Spinal cord (tissue), 9 donors: ENCODE measurements at regions not wholly inside any gene's neighbourhood (a gene's known extent, or its start where the extent isn't known, plus 50 kb on each side); places are given as distances from the start of the nearest gene placed in this dataset.

Source experiments
- DNase-seq, 6 donors: peaks; one replicate each; pipeline versions ENCODE4 v3.0.0 to v3.0.0-alpha.2; 2013 to 2015; ENCODE audit warnings: low spot score in 6 of 6, low read depth in 4 of 6
- H3K27ac ChIP-seq: one replicate; pipeline ENCODE4 v1.5.1; 2013; ENCODE audit warnings: low read depth, low read length, control low read depth
- H3K27me3 ChIP-seq: one replicate; pipeline ENCODE4 v1.6.1; 2013; ENCODE audit warnings: low read length; ENCODE audit not compliant: control insufficient read depth, insufficient read depth
- H3K36me3 ChIP-seq: one replicate; pipeline ENCODE4 v1.6.1; 2013; ENCODE audit warnings: low read length; ENCODE audit not compliant: control insufficient read depth, insufficient read depth
- H3K4me1 ChIP-seq: one replicate; pipeline ENCODE4 v1.6.1; 2013; ENCODE audit warnings: low read length; ENCODE audit not compliant: control insufficient read depth, insufficient read depth
- H3K4me3 ChIP-seq: one replicate; pipeline ENCODE4 v1.5.1; 2013; ENCODE audit warnings: low read depth, low read length, control low read depth
- H3K9me3 ChIP-seq: one replicate; pipeline ENCODE4 v1.6.1; 2013; ENCODE audit warnings: low read length; ENCODE audit not compliant: control insufficient read depth, insufficient read depth
- WGBS: methylation state at CpG from one replicate; pipeline ENCODE4 v1.1.5; 2013; ENCODE audit warnings: missing lambda C conversion rate; ENCODE audit not compliant: insufficient coverage; 5-methylcytosine and 5-hydroxymethylcytosine counted together
- donor health status: healthy.

DNA sequence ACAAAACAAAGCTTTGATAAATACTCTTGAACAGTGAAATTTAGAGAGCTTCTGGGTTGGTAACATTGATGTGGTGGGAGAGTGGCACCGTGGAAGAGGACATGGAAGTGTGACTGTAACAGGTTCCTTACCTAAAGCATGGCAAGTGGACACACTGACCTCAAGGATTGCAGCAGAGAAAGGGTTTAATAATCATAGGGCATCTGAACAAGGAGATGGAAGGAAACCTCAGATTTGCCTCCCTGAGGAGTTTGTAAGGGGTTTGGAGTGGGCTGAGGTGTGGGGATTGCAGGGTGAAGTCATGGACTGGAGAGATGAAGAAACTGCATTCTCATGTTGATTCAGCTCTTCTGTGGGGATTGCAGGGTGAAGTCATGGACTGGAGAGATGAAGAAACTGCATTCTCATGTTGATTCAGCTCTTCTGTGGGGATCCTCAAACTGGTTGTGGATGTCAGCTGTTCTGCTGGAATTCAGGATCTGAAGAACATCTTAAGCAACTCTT is 83.8 kb upstream of the TLK1 start:
- DNase-seq = no peak
- H3K36me3 ChIP-seq = no peaks in the 10 kb centered on the region
- 100% methylated on average over 1 of the region's 1 CpG for WGBS

DNA sequence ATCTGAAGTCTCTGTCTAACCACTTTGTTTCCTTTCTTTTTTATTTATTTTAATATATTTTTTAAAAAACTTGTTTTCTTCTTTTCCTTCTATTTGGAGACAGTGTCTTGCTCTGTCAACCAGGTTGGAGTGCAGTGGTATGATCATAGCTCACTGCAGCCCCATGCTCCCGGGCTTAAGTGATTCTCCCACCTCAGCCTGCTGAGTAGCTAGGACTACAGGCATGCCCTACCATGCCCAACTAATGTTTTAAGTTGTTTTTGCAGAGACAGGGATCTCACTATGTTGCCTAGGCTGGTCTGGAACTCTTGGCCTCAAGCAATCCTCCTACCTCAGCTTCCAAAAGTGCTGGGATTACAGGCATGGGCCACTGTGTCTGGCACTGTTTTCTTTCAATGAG is 81.1 kb upstream of the TLK1 start:
- no peaks in the 10 kb centered on the region for H3K9me3 ChIP-seq
- H3K27ac ChIP-seq = no peak overlapping the region
- no peak overlapping the region for H3K4me3 ChIP-seq
- DNase-seq = no peak
- no peaks in the 10 kb centered on the region for H3K36me3 ChIP-seq
- WGBS = 100% methylated on average over 1 of the region's 1 CpG
- no peaks in the 10 kb centered on the region for H3K27me3 ChIP-seq
- H3K4me1 ChIP-seq = no peaks in the 10 kb centered on the region

More for the DNA sequence above, 83.8 kb upstream of the TLK1 start:
- Histone ChIP-seq H3K27me3 (no peaks in the 10 kb centered on the region), H3K9me3 (no peaks in the 10 kb centered on the region), H3K4me3 (no peak overlapping the region), H3K4me1 (no peaks in the 10 kb centered on the region), H3K27ac (no peak overlapping the region)

DNA sequence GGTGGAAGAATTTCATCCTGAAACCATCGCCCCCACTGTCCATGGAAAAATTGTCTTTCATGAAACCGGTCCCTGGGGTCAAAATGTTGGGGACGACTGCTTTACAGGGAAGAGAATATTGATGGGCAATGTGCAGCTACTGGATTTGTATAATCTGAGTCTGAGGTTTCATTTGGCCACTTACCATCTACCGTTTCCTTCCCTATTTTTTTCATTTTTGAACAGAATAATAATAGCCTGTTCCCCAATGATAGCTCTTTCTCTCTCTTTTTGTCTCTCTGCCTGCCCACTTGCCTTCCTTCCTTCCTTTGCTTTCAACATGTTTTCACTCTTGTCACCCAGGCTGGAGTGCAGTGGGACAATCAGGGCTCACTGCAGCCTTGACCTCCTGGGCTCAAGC is 78.3 kb upstream of the TLK1 start:
- no peak for DNase-seq
- Histone ChIP-seq H3K27ac (no peak overlapping the region), H3K4me1 (no peaks in the 10 kb centered on the region), H3K9me3 (no peaks in the 10 kb centered on the region), H3K27me3 (no peaks in the 10 kb centered on the region), H3K4me3 (no peak overlapping the region), H3K36me3 (no peaks in the 10 kb centered on the region)
- 100% methylated on average over 2 of the region's 4 CpGs for WGBS

DNA sequence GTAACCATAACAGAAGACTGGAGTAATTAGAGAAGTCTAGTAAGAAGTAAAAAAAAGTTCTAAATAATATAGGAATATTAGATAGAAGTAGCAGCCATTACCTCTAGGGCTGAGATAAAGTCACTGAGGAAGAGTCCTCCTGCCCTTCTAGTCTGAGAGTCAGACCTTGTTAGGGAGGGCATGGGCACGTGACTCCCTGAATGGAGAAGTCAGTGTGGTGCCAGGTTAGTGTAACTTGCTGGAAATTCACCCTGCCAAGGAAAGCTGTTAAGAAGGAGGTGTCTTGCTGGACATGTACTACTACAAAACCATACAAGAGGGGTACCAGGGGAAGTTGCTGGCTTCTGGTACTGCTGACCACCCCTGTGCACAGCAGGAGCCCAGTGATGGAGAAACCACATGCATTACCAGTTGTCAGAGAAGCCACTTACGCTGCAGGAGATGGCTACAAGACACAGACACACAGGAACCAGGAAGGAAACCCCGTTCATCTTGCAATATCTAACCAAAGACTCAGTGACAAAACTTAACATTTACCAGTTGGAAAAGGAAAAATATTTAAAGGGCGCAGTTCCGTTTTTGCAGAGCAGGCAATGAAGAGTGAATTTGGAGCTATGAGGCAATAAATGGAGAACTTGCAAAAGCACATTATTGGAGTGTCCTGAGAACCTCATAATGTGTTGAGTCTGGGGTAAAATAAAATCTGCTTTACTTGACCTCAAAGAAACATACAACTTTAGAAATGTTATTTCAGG is 77.2 kb upstream of the TLK1 start:
- Histone ChIP-seq H3K4me3 (no peak overlapping the region), H3K27me3 (no peaks in the 10 kb centered on the region), H3K4me1 (no peaks in the 10 kb centered on the region), H3K36me3 (no peaks in the 10 kb centered on the region), H3K9me3 (no peaks in the 10 kb centered on the region), H3K27ac (no peak overlapping the region)
- DNase-seq = no peak
- 100% methylated on average over 2 of the region's 5 CpGs for WGBS

DNA sequence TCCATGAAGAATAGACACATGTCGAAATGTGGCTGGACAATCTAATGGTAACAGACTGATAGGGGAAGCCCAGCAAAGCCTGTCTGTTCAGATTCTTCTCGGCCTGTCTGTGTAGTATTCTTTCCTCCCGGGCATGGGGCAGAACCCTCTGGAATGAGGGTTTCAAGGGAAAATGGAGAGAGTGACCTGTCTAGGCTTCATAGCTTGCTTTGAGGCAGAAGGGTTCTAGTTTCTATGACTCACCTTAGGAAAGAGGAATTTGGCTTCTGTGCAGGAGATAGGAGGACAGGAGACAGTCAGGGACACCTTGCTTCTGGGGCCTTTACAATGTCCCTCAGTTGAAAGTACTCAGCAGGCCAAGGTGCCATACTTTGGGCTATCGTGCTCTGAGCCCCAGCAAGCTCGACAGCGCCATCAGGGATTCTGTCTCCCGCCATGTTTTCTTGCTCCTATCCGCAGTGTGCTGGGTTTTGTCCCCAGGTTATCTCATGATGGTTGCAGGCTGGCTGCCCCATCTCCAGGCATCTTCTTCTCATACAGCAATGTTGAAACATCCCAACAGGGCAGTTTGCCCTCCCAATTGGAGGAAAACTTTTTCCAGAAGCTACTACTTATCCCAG is 74.7 kb upstream of the TLK1 start:
- no peaks in the 10 kb centered on the region for H3K27me3 ChIP-seq
- 93% methylated on average over 8 of the region's 8 CpGs for WGBS
- no peaks in the 10 kb centered on the region for H3K9me3 ChIP-seq
- H3K27ac ChIP-seq = no peak overlapping the region
- no peaks in the 10 kb centered on the region for H3K4me1 ChIP-seq
- H3K36me3 ChIP-seq = no peaks in the 10 kb centered on the region
- no peak for DNase-seq
- no peak overlapping the region for H3K4me3 ChIP-seq

DNA sequence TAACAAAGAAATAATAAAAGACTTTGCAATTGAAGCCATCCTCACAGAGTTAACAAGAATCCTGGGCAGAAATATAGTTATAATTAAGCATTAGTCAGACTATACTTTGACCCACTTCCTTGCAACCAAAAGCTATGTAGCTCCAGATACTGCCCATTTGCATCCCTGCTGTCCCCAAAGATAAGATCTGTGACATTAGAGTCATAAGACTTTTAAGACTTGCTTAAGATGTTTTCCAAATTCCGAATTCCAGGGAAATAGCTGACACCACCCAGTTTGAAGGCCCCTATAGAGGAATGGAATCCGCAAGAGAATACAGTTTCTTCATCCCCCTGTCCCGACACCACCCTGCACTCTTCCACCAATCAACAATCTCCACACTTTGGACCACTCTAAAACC is 69.5 kb upstream of the TLK1 start:
- no peak for DNase-seq
- Histone ChIP-seq H3K4me3 (no peak overlapping the region), H3K27ac (no peak overlapping the region), H3K9me3 (no peaks in the 10 kb centered on the region), H3K36me3 (no peaks in the 10 kb centered on the region), H3K27me3 (no peaks in the 10 kb centered on the region), H3K4me1 (no peaks in the 10 kb centered on the region)
- WGBS = 97% methylated on average over 3 of the region's 3 CpGs

DNA sequence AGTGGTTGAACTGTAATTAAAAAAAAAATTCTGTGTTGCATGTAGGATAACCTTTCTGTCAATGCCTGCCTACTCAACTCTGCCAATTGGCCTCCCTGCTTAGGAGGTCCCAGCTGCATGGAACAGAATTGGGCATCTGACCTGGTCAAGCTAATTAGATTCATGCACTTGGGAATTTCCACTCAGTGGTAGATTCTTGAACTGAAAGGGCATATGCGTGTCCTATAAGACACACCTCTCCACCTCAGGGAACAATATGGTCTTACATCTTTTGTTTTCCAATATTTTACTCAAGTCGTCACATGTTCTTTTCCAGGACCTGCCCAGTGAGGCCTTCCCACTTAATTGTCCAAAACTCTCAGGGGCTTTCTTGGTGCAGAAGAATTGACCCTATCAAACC is 68.1 kb upstream of the TLK1 start:
- Histone ChIP-seq H3K27ac (no peak overlapping the region), H3K27me3 (no peaks in the 10 kb centered on the region), H3K36me3 (no peaks in the 10 kb centered on the region), H3K4me1 (no peaks in the 10 kb centered on the region), H3K4me3 (no peak overlapping the region), H3K9me3 (no peaks in the 10 kb centered on the region)
- 100% methylated on average over 2 of the region's 2 CpGs for WGBS
- DNase-seq = no peak

DNA sequence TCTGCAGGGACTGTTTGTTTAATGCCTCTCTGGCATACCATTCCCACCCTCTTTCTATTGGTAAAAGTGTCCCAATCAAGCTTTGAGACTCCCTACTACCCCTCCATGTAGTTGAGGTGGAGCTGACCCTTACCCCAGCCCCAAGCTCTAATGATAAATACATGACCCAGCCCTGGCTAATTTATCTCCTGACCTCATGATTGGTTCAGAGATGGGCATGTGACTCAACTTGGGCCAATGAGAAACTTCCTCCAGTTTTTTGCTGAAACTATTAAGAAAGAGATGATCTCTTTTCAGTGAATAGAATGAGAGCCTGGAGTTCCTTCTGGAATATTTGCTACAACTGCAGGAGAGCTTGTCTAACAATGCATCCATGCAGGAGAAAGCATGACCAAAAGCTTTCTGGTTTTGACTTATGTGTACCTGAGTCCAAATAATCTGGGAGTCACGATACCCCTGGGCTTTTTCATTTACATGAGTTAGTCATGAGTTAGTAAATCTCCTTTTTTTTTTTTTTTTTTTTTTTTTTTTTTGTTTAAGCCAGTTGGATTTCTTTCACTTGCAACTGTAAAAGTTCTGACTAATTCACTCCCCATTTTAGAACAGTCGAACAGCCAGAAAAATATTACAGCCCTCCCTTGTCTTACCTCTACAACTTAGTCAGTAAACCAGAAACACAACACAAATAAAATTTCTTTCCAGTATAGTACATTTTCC is 66.5 kb upstream of the TLK1 start:
- Histone ChIP-seq H3K4me3 (no peak overlapping the region), H3K27me3 (no peaks in the 10 kb centered on the region), H3K4me1 (no peaks in the 10 kb centered on the region), H3K27ac (no peak overlapping the region), H3K36me3 (no peaks in the 10 kb centered on the region), H3K9me3 (no peaks in the 10 kb centered on the region)
- WGBS = 71% methylated on average over 1 of the region's 2 CpGs
- no peak for DNase-seq

DNA sequence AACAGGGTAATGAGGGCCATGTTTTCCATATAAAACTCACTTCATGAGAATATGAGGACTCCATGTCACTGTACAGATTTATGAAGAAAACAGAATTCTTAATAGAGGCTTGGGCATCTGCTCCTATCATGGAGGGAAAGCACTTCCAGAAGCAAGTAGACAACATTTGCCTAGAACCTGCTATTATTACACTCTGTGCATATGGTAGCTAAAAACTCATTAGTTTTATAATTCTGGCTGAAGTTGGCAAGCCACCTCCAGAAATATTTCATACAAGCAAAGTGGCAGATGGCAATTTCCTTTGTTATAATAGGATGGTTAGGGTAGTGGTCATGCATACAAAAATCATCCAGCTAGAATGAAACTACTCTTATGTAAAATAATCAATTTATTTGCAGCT is 65.8 kb upstream of the TLK1 start:
- no peaks in the 10 kb centered on the region for H3K27me3 ChIP-seq
- H3K36me3 ChIP-seq = no peaks in the 10 kb centered on the region
- H3K9me3 ChIP-seq = no peaks in the 10 kb centered on the region
- no peaks in the 10 kb centered on the region for H3K4me1 ChIP-seq
- DNase-seq = peak in 2 of 6 donors; percentile 29 to 69
- no peak overlapping the region for H3K27ac ChIP-seq
- H3K4me3 ChIP-seq = no peak overlapping the region
